GM23338 (cell line): ENCODE measurements at regions not wholly inside any gene's neighbourhood (a gene's known extent, or its start where the extent isn't known, plus 50 kb on each side); places are given as distances from the start of the nearest gene placed in this dataset.
A peak's percentile ranks its signal among the peaks of the same experiment; 100 is the strongest.

Experiments
- ATAC-seq: fragments of 200-7000 bp; cut with Tn5 transposase; 3 replicates; pipeline ENCODE4 v1.9.1; 2020
- DNase-seq: peaks from one replicate; pipeline ENCODE4 v3.0.0-alpha.2; 2015; ENCODE audit warnings: low spot score
- H2AFZ ChIP-seq: fragments of 200-600 bp; sonication (generic); 2 replicates; pipeline ENCODE4 v1.8.0; 2016; ENCODE audit warnings: antibody characterized with exemption, mild to moderate bottlenecking, moderate library complexity
- H3F3A ChIP-seq: fragments of 200-600 bp; sonication (generic); replicated peaks from 2 replicates; pipeline ENCODE4 v1.8.0; 2017; ENCODE audit warnings: antibody characterized with exemption, mixed run types, low read depth
- H3K27ac ChIP-seq: fragments of 200-600 bp; sonication (generic); 2 replicates; pipeline ENCODE4 v1.6.1; 2016; ENCODE audit warnings: low read depth
- H3K27me3 ChIP-seq: fragments of 200-600 bp; sonication (generic); 2 replicates; pipeline ENCODE4 v1.8.0; 2016; ENCODE audit warnings: mild to moderate bottlenecking, mixed run types, moderate library complexity; ENCODE audit not compliant: insufficient read depth
- H3K36me3 ChIP-seq: fragments of 200-600 bp; sonication (generic); 2 replicates; pipeline ENCODE4 v1.8.0; 2016; ENCODE audit warnings: mild to moderate bottlenecking; ENCODE audit not compliant: insufficient read depth
- H3K4me1 ChIP-seq: fragments of 200-600 bp; sonication (generic); 2 replicates; pipeline ENCODE4 v1.8.0; 2016; ENCODE audit warnings: mild to moderate bottlenecking, moderate library complexity; ENCODE audit not compliant: insufficient read depth
- H3K4me2 ChIP-seq: fragments of 200-600 bp; sonication (generic); 2 replicates; pipeline ENCODE4 v1.7.1; 2017; ENCODE audit warnings: mixed run types
- H3K4me3 ChIP-seq: fragments of 200-600 bp; sonication (generic); 2 replicates; pipeline ENCODE4 v1.6.1; 2016; ENCODE audit warnings: mixed run types
- H3K79me2 ChIP-seq: fragments of 200-600 bp; sonication (generic); replicated peaks from 2 replicates; pipeline ENCODE4 v1.8.0; 2017; ENCODE audit warnings: mild to moderate bottlenecking; ENCODE audit not compliant: insufficient read depth
- H3K9me2 ChIP-seq: fragments of 200-600 bp; sonication (generic); 2 replicates; pipeline ENCODE4 v1.8.0; 2017; ENCODE audit not compliant: insufficient read depth
- H4K20me1 ChIP-seq: fragments of 200-600 bp; sonication (generic); replicated peaks from 2 replicates; pipeline ENCODE4 v1.8.0; 2017; ENCODE audit warnings: mild to moderate bottlenecking; ENCODE audit not compliant: insufficient read depth
- H3K27ac Mint-ChIP-seq: 2 replicates; pipeline ENCODE4 v1.8.0; 2020; ENCODE audit warnings: inconsistent platforms, mild to moderate bottlenecking, moderate library complexity, mixed read lengths
- H3K27me3 Mint-ChIP-seq: 3 replicates; pipeline ENCODE4 v1.8.0; 2022; ENCODE audit warnings: low read depth, mild to moderate bottlenecking, moderate library complexity, mixed read lengths, inconsistent platforms; ENCODE audit not compliant: insufficient read depth, poor library complexity
- H3K36me3 Mint-ChIP-seq: 3 replicates; pipeline ENCODE4 v1.8.0; 2021; ENCODE audit warnings: low read depth, mild to moderate bottlenecking, inconsistent platforms, moderate library complexity, mixed read lengths
- H3K4me1 Mint-ChIP-seq: 3 replicates; pipeline ENCODE4 v1.8.0; 2020; ENCODE audit warnings: mild to moderate bottlenecking, inconsistent platforms, mixed read lengths
- H3K4me3 Mint-ChIP-seq: 3 replicates; pipeline ENCODE4 v1.8.0; 2021; ENCODE audit warnings: moderate library complexity, mild to moderate bottlenecking, inconsistent platforms, mixed read lengths
- H3K9me3 Mint-ChIP-seq: 3 replicates; pipeline ENCODE4 v1.8.0; 2020; ENCODE audit warnings: moderate library complexity, mild to moderate bottlenecking, inconsistent platforms, mixed read lengths
- CREB1 ChIP-seq: fragments of 250-450 bp; sonication (Bioruptor Pico); IDR thresholded peaks from 2 replicates; pipeline ENCODE4 v1.5.0; 2020; ENCODE audit warnings: low read depth, mild to moderate bottlenecking, moderate library complexity
- JUNB ChIP-seq: IDR thresholded peaks from one replicate; pipeline ENCODE4 v1.6.1; 2016; ENCODE audit warnings: antibody characterized with exemption; ENCODE audit not compliant: unreplicated experiment
- NANOG ChIP-seq: IDR thresholded peaks from 2 replicates; pipeline ENCODE4 v1.6.1; 2016; ENCODE audit warnings: antibody characterized with exemption, borderline replicate concordance
- STAT1 ChIP-seq: IDR thresholded peaks from one replicate; pipeline ENCODE4 v1.6.1; 2016; ENCODE audit warnings: antibody characterized with exemption; ENCODE audit not compliant: unreplicated experiment
- ZNF114 ChIP-seq: fragments of 250-450 bp; sonication (Bioruptor Pico); IDR thresholded peaks from 2 replicates; pipeline ENCODE4 v1.5.0; 2020; ENCODE audit warnings: mild to moderate bottlenecking, moderate library complexity
- ZNF331 ChIP-seq: fragments of 250-450 bp; sonication (Bioruptor Pico); IDR thresholded peaks from 2 replicates; pipeline ENCODE4 v1.5.0; 2020; ENCODE audit warnings: low read depth, mild to moderate bottlenecking, moderate library complexity
- TF ChIP-seq, protein P1 (sequence below): IDR thresholded peaks from 2 replicates; pipeline ENCODE4 v1.6.1; 2016; ENCODE audit warnings: antibody characterized with exemption
- TF ChIP-seq, protein P2 (sequence below): fragments of 250-450 bp; sonication (Bioruptor Pico); IDR thresholded peaks from 2 replicates; pipeline ENCODE4 v1.5.0; 2020; ENCODE audit warnings: mild to moderate bottlenecking, moderate library complexity
- TF ChIP-seq, protein P3 (sequence below): IDR thresholded peaks from one replicate; pipeline ENCODE4 v1.6.1; 2018; ENCODE audit warnings: antibody characterized with exemption; ENCODE audit not compliant: unreplicated experiment

DNA sequence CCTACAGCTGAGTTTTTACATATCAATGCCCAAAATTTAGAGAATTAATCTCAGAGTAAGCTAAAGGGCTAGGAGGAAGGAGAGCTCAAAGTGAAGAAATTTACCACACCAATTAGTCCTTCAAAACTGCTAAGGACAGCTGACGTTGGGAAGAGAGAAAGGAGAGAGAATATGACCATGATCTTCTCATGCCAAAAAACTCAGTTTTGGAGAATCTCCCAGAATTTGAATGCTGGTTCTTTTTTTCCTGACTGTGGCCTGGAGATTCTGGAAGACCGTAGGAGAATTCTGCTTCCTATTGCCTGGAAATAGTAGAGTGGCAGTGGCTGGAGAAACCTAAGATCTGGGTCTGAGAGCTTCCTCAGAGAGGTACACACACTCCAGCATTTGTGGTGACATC, 834.4 kb upstream of the SLIT2 start:
- H3K9me2 ChIP-seq, result no peaks in the 10 kb centered on the region; the same call in 1 of the 2 replicates
- Mint-ChIP-seq H3K27me3 (no peaks in the 10 kb centered on the region), H3K9me3 (peaks cover 17% of the 10 kb centered on the region), H3K27ac (no peak overlapping the region), H3K4me1 (peaks cover 12% of the 10 kb centered on the region; the same call in 2 of the 3 replicates), H3K4me3 (no peak overlapping the region), H3K36me3 (no peaks in the 10 kb centered on the region)
- no peak overlapping the region for H3K4me3 ChIP-seq
- no peaks in the 10 kb centered on the region for H3K36me3 ChIP-seq
- H3K27me3 ChIP-seq, result no peaks in the 10 kb centered on the region
- H4K20me1 ChIP-seq, result no peaks in the 10 kb centered on the region
- no peak for TF ChIP-seq ZNF114 (CRISPR knock-in tag)
- TF ChIP-seq, protein P1, sequence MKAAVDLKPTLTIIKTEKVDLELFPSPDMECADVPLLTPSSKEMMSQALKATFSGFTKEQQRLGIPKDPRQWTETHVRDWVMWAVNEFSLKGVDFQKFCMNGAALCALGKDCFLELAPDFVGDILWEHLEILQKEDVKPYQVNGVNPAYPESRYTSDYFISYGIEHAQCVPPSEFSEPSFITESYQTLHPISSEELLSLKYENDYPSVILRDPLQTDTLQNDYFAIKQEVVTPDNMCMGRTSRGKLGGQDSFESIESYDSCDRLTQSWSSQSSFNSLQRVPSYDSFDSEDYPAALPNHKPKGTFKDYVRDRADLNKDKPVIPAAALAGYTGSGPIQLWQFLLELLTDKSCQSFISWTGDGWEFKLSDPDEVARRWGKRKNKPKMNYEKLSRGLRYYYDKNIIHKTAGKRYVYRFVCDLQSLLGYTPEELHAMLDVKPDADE, result no peak
- no peak for TF ChIP-seq NANOG
- TF ChIP-seq, protein P2, sequence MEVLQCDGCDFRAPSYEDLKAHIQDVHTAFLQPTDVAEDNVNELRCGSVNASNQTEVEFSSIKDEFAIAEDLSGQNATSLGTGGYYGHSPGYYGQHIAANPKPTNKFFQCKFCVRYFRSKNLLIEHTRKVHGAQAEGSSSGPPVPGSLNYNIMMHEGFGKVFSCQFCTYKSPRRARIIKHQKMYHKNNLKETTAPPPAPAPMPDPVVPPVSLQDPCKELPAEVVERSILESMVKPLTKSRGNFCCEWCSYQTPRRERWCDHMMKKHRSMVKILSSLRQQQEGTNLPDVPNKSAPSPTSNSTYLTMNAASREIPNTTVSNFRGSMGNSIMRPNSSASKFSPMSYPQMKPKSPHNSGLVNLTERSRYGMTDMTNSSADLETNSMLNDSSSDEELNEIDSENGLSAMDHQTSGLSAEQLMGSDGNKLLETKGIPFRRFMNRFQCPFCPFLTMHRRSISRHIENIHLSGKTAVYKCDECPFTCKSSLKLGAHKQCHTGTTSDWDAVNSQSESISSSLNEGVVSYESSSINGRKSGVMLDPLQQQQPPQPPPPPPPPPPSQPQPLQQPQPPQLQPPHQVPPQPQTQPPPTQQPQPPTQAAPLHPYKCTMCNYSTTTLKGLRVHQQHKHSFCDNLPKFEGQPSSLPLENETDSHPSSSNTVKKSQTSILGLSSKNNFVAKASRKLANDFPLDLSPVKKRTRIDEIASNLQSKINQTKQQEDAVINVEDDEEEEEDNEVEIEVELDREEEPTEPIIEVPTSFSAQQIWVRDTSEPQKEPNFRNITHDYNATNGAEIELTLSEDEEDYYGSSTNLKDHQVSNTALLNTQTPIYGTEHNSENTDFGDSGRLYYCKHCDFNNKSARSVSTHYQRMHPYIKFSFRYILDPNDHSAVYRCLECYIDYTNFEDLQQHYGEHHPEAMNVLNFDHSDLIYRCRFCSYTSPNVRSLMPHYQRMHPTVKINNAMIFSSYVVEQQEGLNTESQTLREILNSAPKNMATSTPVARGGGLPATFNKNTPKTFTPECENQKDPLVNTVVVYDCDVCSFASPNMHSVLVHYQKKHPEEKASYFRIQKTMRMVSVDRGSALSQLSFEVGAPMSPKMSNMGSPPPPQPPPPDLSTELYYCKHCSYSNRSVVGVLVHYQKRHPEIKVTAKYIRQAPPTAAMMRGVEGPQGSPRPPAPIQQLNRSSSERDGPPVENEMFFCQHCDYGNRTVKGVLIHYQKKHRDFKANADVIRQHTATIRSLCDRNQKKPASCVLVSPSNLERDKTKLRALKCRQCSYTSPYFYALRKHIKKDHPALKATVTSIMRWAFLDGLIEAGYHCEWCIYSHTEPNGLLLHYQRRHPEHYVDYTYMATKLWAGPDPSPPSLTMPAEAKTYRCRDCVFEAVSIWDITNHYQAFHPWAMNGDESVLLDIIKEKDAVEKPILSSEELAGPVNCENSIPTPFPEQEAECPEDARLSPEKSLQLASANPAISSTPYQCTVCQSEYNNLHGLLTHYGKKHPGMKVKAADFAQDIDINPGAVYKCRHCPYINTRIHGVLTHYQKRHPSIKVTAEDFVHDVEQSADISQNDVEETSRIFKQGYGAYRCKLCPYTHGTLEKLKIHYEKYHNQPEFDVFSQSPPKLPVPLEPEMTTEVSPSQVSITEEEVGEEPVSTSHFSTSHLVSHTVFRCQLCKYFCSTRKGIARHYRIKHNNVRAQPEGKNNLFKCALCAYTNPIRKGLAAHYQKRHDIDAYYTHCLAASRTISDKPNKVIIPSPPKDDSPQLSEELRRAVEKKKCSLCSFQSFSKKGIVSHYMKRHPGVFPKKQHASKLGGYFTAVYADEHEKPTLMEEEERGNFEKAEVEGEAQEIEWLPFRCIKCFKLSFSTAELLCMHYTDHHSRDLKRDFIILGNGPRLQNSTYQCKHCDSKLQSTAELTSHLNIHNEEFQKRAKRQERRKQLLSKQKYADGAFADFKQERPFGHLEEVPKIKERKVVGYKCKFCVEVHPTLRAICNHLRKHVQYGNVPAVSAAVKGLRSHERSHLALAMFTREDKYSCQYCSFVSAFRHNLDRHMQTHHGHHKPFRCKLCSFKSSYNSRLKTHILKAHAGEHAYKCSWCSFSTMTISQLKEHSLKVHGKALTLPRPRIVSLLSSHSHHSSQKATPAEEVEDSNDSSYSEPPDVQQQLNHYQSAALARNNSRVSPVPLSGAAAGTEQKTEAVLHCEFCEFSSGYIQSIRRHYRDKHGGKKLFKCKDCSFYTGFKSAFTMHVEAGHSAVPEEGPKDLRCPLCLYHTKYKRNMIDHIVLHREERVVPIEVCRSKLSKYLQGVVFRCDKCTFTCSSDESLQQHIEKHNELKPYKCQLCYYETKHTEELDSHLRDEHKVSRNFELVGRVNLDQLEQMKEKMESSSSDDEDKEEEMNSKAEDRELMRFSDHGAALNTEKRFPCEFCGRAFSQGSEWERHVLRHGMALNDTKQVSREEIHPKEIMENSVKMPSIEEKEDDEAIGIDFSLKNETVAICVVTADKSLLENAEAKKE, result no peak
- TF ChIP-seq, protein P3, sequence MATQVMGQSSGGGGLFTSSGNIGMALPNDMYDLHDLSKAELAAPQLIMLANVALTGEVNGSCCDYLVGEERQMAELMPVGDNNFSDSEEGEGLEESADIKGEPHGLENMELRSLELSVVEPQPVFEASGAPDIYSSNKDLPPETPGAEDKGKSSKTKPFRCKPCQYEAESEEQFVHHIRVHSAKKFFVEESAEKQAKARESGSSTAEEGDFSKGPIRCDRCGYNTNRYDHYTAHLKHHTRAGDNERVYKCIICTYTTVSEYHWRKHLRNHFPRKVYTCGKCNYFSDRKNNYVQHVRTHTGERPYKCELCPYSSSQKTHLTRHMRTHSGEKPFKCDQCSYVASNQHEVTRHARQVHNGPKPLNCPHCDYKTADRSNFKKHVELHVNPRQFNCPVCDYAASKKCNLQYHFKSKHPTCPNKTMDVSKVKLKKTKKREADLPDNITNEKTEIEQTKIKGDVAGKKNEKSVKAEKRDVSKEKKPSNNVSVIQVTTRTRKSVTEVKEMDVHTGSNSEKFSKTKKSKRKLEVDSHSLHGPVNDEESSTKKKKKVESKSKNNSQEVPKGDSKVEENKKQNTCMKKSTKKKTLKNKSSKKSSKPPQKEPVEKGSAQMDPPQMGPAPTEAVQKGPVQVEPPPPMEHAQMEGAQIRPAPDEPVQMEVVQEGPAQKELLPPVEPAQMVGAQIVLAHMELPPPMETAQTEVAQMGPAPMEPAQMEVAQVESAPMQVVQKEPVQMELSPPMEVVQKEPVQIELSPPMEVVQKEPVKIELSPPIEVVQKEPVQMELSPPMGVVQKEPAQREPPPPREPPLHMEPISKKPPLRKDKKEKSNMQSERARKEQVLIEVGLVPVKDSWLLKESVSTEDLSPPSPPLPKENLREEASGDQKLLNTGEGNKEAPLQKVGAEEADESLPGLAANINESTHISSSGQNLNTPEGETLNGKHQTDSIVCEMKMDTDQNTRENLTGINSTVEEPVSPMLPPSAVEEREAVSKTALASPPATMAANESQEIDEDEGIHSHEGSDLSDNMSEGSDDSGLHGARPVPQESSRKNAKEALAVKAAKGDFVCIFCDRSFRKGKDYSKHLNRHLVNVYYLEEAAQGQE, result no peak
- no peak for TF ChIP-seq ZNF331 (CRISPR knock-in tag)
- TF ChIP-seq CREB1, result no peak
- TF ChIP-seq JUNB, result no peak
- no peak for TF ChIP-seq STAT1
- H2AFZ ChIP-seq, result 0 out of 2 replicates have a peak overlapping the region, but pooled peaks have one; percentile 35
- ATAC-seq (no peak), DNase-seq (no peak)
- H3K4me2 ChIP-seq, result no peak overlapping the region
- H3K27ac ChIP-seq, result no peak overlapping the region
- no peaks in the 10 kb centered on the region for H3K4me1 ChIP-seq
- no peaks in the 10 kb centered on the region for H3F3A ChIP-seq
- H3K79me2 ChIP-seq, result no peaks in the 10 kb centered on the region
